ENCODE measurements at regions not wholly inside any gene's neighbourhood (a gene's known extent, or its start where the extent isn't known, plus 50 kb on each side); places are given as distances from the start of the nearest gene placed in this dataset.

DNA sequence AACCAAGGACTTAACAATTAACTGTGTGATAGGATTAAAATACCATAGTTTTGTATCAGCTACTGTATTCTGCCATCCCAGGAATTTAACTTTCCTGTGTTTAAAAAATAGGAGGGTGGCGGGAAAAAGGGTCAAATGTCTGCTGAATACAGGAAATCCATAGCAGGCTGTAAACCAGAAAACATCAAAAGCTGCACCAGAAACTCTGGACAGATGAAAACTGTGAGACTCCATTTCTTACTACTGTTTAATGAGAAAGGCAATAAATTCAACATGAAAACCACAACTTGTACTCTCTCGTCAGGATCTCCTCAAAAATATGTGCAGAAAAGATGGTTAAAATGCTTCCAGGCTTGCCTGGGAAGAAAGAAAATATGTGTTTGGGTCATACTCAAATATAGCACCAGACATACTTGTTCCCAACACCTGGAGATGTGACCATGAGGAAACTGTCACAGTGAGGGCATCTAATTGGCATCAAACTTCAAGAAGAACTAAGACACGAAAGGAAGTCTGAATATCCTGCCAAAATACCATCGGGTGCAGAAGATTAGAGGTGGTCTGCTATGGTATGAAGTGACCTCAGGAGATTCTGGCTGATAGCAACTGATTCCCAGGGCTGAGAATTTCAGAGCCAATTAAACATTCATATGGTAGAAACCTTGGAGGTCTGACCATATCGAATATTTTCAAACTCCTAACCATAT is 164.7 kb upstream of the TARS1 start:
- H3K4me2 ChIP-seq (ENCODE audit: insufficient read depth, low read length, poor library complexity, severe bottlenecking) = no peak overlapping the region
- no peaks in the 10 kb centered on the region for H3K79me1 ChIP-seq (ENCODE audit: low read depth, low read length)
- H3K27ac ChIP-seq (replicated peaks; ENCODE audit: low read length) = no peak overlapping the region
- no peak overlapping the region for H3K9ac ChIP-seq (ENCODE audit: low read depth, low read length, poor library complexity)
- H3K27me3 ChIP-seq (ENCODE audit: control insufficient read depth in 3 of 3, insufficient read depth in 3 of 3, low read depth in 1 of 3, low read length in 3 of 3) = no peaks in the 10 kb centered on the region
- H2BK5ac ChIP-seq (ENCODE audit: low read length) = no peak overlapping the region
- no peak overlapping the region for H4K91ac ChIP-seq (ENCODE audit: low read depth, low read length, poor library complexity)
- no peaks in the 10 kb centered on the region for H3K9me3 ChIP-seq (replicated peaks in 1 of 2; ENCODE audit: control insufficient read depth in 2 of 2, insufficient read depth in 1 of 2, low read depth in 1 of 2, low read length in 2 of 2)
- no peak overlapping the region for H3K14ac ChIP-seq (ENCODE audit: low read length)
- no peak overlapping the region for H3K4ac ChIP-seq (ENCODE audit: low read length)
- no peak overlapping the region for H4K8ac ChIP-seq (ENCODE audit: low read depth, low read length)
- H3K36me3 ChIP-seq (replicated peaks in 1 of 2; ENCODE audit: control insufficient read depth in 2 of 2, insufficient read depth in 2 of 2, low read length in 2 of 2) = no peaks in the 10 kb centered on the region
- H2AK5ac ChIP-seq (ENCODE audit: low read depth, low read length) = no peak overlapping the region
- peaks cover 0 to 3% of the 10 kb centered on the region in 2 donors for H3K4me1 ChIP-seq (ENCODE audit: control insufficient read depth in 2 of 2, insufficient read depth in 1 of 2, low read depth in 1 of 2, low read length in 2 of 2)
- no peak overlapping the region for H3K23ac ChIP-seq (ENCODE audit: low read depth, low read length, poor library complexity)
- no peak overlapping the region for H2BK15ac ChIP-seq (ENCODE audit: low read length)
- whole genome bisulfite sequencing, 2 donors (ENCODE audit: extremely low coverage in 2 of 2, insufficient read length in 2 of 2, insufficient replicate concordance in 1 of 2) = no CpG with 5 or more reads among the region's 5 CpGs
- no peak overlapping the region for H2AFZ ChIP-seq (ENCODE audit: low read length)
- H2BK120ac ChIP-seq (ENCODE audit: low read depth, low read length) = no peak overlapping the region
- no peak overlapping the region for H2BK12ac ChIP-seq (ENCODE audit: low read length)
- no peak for DNase-seq (ENCODE audit: low spot score)
- no peak overlapping the region for H3K18ac ChIP-seq (ENCODE audit: low read length)
- H3K4me3 ChIP-seq (ENCODE audit: low read length in 2 of 2) = no peak overlapping the region

- no peak overlapping the region for H2AK5ac ChIP-seq (ENCODE audit: low read depth, low read length)
- H3K9ac ChIP-seq (ENCODE audit: low read depth, low read length, poor library complexity) = no peak overlapping the region
- H3K27ac ChIP-seq (replicated peaks; ENCODE audit: low read length) = no peak overlapping the region
- H3K4me1 ChIP-seq (ENCODE audit: control insufficient read depth in 2 of 2, insufficient read depth in 1 of 2, low read depth in 1 of 2, low read length in 2 of 2) = peaks cover 0 to 3% of the 10 kb centered on the region in 2 donors
- no peak for DNase-seq (ENCODE audit: low spot score)
- H3K4me3 ChIP-seq (ENCODE audit: low read length in 2 of 2) = no peak overlapping the region
- H3K14ac ChIP-seq (ENCODE audit: low read length) = no peak overlapping the region
- no peaks in the 10 kb centered on the region for H3K9me3 ChIP-seq (replicated peaks in 1 of 2; ENCODE audit: control insufficient read depth in 2 of 2, insufficient read depth in 1 of 2, low read depth in 1 of 2, low read length in 2 of 2)
- H3K36me3 ChIP-seq (replicated peaks in 1 of 2; ENCODE audit: control insufficient read depth in 2 of 2, insufficient read depth in 2 of 2, low read length in 2 of 2) = no peaks in the 10 kb centered on the region
- H3K18ac ChIP-seq (ENCODE audit: low read length) = no peak overlapping the region
- H2BK5ac ChIP-seq (ENCODE audit: low read length) = no peak overlapping the region
- no peaks in the 10 kb centered on the region for H3K27me3 ChIP-seq (ENCODE audit: control insufficient read depth in 3 of 3, insufficient read depth in 3 of 3, low read depth in 1 of 3, low read length in 3 of 3)
- no peak overlapping the region for H3K4me2 ChIP-seq (ENCODE audit: insufficient read depth, low read length, poor library complexity, severe bottlenecking)
- no peak overlapping the region for H2BK120ac ChIP-seq (ENCODE audit: low read depth, low read length)
- H4K91ac ChIP-seq (ENCODE audit: low read depth, low read length, poor library complexity) = no peak overlapping the region
- no peaks in the 10 kb centered on the region for H3K79me1 ChIP-seq (ENCODE audit: low read depth, low read length)
- H2BK12ac ChIP-seq (ENCODE audit: low read length) = no peak overlapping the region
- no peak overlapping the region for H2BK15ac ChIP-seq (ENCODE audit: low read length)
- no CpG with 5 or more reads among the region's 2 CpGs for WGBS, 2 donors (ENCODE audit: extremely low coverage in 2 of 2, insufficient read length in 2 of 2, insufficient replicate concordance in 1 of 2)
- H4K8ac ChIP-seq (ENCODE audit: low read depth, low read length) = no peak overlapping the region
- H3K23ac ChIP-seq (ENCODE audit: low read depth, low read length, poor library complexity) = no peak overlapping the region
- no peak overlapping the region for H2AFZ ChIP-seq (ENCODE audit: low read length)
- no peak overlapping the region for H3K4ac ChIP-seq (ENCODE audit: low read length)
Measured at GRCh38 chr5:33276628-33276950, 164.2 kb upstream of the TARS1 start.

DNA sequence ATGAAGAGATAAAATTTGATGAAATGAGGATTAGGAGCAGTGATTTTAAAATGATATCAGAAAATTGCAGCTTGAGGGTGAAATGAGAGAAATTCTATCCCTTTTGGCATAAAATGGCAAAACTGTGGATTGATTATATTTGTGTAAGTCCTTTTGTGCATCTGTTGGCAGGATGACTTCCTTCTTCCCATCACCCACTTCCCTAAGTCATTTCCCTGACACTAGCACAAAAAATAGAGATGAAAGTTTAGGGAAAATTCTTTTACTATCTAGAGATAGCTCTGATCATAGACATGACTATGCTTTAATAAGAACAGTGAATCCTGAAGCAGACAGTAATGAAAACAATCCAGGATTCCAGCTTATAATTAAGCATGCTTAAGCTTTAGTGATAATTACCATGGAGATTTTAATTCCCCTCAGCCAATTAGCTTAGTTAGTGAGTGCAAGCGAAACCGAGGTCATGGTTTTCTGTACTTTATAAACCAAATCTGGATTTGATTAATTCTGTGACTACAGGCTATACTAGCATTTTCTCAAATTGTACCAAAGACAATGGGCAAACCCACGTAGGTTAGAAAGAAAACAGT is 163.6 kb upstream of the TARS1 start:
- Histone ChIP-seq H3K27me3 (ENCODE audit: control insufficient read depth in 3 of 3, insufficient read depth in 3 of 3, low read depth in 1 of 3, low read length in 3 of 3) (no peaks in the 10 kb centered on the region), H2BK5ac (ENCODE audit: low read length) (no peak overlapping the region), H3K18ac (ENCODE audit: low read length) (no peak overlapping the region), H3K14ac (ENCODE audit: low read length) (no peak overlapping the region), H3K27ac (replicated peaks; ENCODE audit: low read length) (no peak overlapping the region), H4K8ac (ENCODE audit: low read depth, low read length) (no peak overlapping the region), H3K4me1 (ENCODE audit: control insufficient read depth in 2 of 2, insufficient read depth in 1 of 2, low read depth in 1 of 2, low read length in 2 of 2) (peaks cover 0 to 3% of the 10 kb centered on the region in 2 donors), H3K9ac (ENCODE audit: low read depth, low read length, poor library complexity) (no peak overlapping the region), H2BK12ac (ENCODE audit: low read length) (no peak overlapping the region), H3K4ac (ENCODE audit: low read length) (no peak overlapping the region), H2BK120ac (ENCODE audit: low read depth, low read length) (no peak overlapping the region), H2AFZ (ENCODE audit: low read length) (no peak overlapping the region), H3K23ac (ENCODE audit: low read depth, low read length, poor library complexity) (no peak overlapping the region), H3K4me2 (ENCODE audit: insufficient read depth, low read length, poor library complexity, severe bottlenecking) (no peak overlapping the region), H3K4me3 (ENCODE audit: low read length in 2 of 2) (no peak overlapping the region), H4K91ac (ENCODE audit: low read depth, low read length, poor library complexity) (no peak overlapping the region), H2AK5ac (ENCODE audit: low read depth, low read length) (no peak overlapping the region), H3K9me3 (replicated peaks in 1 of 2; ENCODE audit: control insufficient read depth in 2 of 2, insufficient read depth in 1 of 2, low read depth in 1 of 2, low read length in 2 of 2) (no peaks in the 10 kb centered on the region), H3K36me3 (replicated peaks in 1 of 2; ENCODE audit: control insufficient read depth in 2 of 2, insufficient read depth in 2 of 2, low read length in 2 of 2) (no peaks in the 10 kb centered on the region), H2BK15ac (ENCODE audit: low read length) (no peak overlapping the region), H3K79me1 (ENCODE audit: low read depth, low read length) (no peaks in the 10 kb centered on the region)
- WGBS, 2 donors (ENCODE audit: extremely low coverage in 2 of 2, insufficient read length in 2 of 2, insufficient replicate concordance in 1 of 2) = no CpG with 5 or more reads among the region's 3 CpGs
- no peak for DNase-seq (ENCODE audit: low spot score)

GRCh38 chr5:33281431-33281843 is 159.3 kb upstream of the TARS1 start:
- Histone ChIP-seq H4K8ac (ENCODE audit: low read depth, low read length) (no peak overlapping the region), H3K27ac (replicated peaks; ENCODE audit: low read length) (no peak overlapping the region)

More at GRCh38 chr5:33281431-33281843, 159.3 kb upstream of the TARS1 start:
- H3K23ac ChIP-seq (ENCODE audit: low read depth, low read length, poor library complexity) = no peak overlapping the region
- no peak overlapping the region for H2BK12ac ChIP-seq (ENCODE audit: low read length)
- H3K36me3 ChIP-seq (replicated peaks in 1 of 2; ENCODE audit: control insufficient read depth in 2 of 2, insufficient read depth in 2 of 2, low read length in 2 of 2) = no peaks in the 10 kb centered on the region
- H2AK5ac ChIP-seq (ENCODE audit: low read depth, low read length) = no peak overlapping the region
- no peaks in the 10 kb centered on the region for H3K27me3 ChIP-seq (ENCODE audit: control insufficient read depth in 3 of 3, insufficient read depth in 3 of 3, low read depth in 1 of 3, low read length in 3 of 3)
- H3K4ac ChIP-seq (ENCODE audit: low read length) = no peak overlapping the region
- WGBS, 2 donors (ENCODE audit: extremely low coverage in 2 of 2, insufficient read length in 2 of 2, insufficient replicate concordance in 1 of 2) = no CpG with 5 or more reads among the region's 5 CpGs
- no peak overlapping the region for H3K4me3 ChIP-seq (ENCODE audit: low read length in 2 of 2)
- no peak overlapping the region for H2BK15ac ChIP-seq (ENCODE audit: low read length)
- no peak for DNase-seq (ENCODE audit: low spot score)
- peaks cover 0 to 3% of the 10 kb centered on the region in 2 donors for H3K4me1 ChIP-seq (ENCODE audit: control insufficient read depth in 2 of 2, insufficient read depth in 1 of 2, low read depth in 1 of 2, low read length in 2 of 2)
- no peak overlapping the region for H4K91ac ChIP-seq (ENCODE audit: low read depth, low read length, poor library complexity)
- no peak overlapping the region for H2BK120ac ChIP-seq (ENCODE audit: low read depth, low read length)
- no peaks in the 10 kb centered on the region for H3K9me3 ChIP-seq (replicated peaks in 1 of 2; ENCODE audit: control insufficient read depth in 2 of 2, insufficient read depth in 1 of 2, low read depth in 1 of 2, low read length in 2 of 2)
- no peak overlapping the region for H3K14ac ChIP-seq (ENCODE audit: low read length)
- H3K18ac ChIP-seq (ENCODE audit: low read length) = no peak overlapping the region
- H2AFZ ChIP-seq (ENCODE audit: low read length) = no peak overlapping the region
- no peak overlapping the region for H3K4me2 ChIP-seq (ENCODE audit: insufficient read depth, low read length, poor library complexity, severe bottlenecking)
- no peak overlapping the region for H3K9ac ChIP-seq (ENCODE audit: low read depth, low read length, poor library complexity)
- no peaks in the 10 kb centered on the region for H3K79me1 ChIP-seq (ENCODE audit: low read depth, low read length)
- no peak overlapping the region for H2BK5ac ChIP-seq (ENCODE audit: low read length)
